Astrocyte of the hippocampus (primary cell): ENCODE measurements at regions not wholly inside any gene's neighbourhood (a gene's known extent, or its start where the extent isn't known, plus 50 kb on each side); places are given as distances from the start of the nearest gene placed in this dataset.

Experiments used
- DNase-seq: peaks from one replicate; pipeline ENCODE4 v3.0.0; 2011; ENCODE audit warnings: low read depth, low spot score

- DNase-seq, result no peak
These were observed 154.9 kb upstream of the ANKRD28 start for GRCh38 chr3:15952543-15953175.

DNA sequence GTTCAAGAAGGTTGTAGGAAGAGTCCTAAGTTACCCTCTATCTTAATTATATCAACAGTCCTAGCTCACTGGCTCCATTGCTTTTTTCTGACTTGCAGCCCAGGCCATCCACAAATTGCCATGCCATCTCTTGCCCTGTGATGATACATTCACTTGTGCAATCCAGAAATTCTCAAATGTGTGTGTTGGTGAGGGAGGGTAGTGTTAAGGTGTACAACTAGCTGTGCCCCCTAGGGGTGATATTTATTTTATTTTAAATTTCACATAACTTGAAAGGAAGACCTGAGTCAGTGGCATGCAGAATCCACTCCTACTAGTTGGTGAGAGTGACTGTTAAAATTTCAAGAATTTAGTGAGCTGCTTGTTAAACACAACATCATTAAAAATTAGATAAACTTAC lies 156.1 kb upstream of the ANKRD28 start:
- DNase-seq, result no peak

GRCh38 chr3:15955968-15956367 lies 158.2 kb upstream of the ANKRD28 start:
- DNase-seq, result no peak

DNA sequence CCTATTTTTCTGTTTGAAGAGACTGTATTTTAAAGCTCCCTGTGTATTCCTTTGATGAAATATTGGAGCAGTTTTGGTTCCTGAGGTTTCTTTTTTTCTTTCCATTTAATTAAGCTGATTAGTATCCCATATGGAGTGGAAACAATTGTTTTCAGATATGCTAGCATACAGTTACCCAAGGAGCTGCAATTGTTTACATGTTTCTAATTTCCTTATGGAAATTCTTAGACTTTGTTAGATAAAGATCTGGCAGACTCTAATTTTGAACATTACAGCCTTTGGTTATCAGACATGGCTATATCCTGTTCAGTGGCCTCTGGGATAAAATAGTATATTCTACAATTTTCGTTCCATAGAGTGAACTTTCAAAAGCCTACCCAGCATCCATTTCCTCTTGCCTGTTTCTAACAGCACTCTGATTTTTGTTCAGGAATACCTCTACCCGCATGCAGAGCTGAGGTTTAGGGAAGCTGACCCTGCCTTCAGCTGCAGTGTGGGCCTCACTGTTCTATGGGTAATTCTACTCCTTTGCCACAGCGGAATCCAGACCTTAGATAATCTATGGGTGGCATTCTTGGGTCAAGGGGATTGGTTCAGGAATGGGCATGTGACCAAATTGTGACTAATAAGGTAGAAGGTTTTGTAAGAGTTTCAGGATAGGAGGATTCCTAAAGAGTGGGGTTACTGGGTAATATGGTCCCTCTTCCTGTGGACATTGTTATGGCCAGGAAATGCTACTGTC lies 161.1 kb upstream of the ANKRD28 start:
- no peak for DNase-seq

- DNase-seq, result no peak
These were observed 161.6 kb upstream of the ANKRD28 start for GRCh38 chr3:15959434-15959811.

GRCh38 chr3:15964605-15965442 lies 167.0 kb upstream of the ANKRD28 start:
- DNase-seq, result peak; percentile 40

GRCh38 chr3:15967577-15967976 lies 169.8 kb upstream of the ANKRD28 start:
- DNase-seq, result no peak

GRCh38 chr3:15969874-15970640 lies 172.3 kb upstream of the ANKRD28 start:
- no peak for DNase-seq

GRCh38 chr3:15973414-15973813 lies 175.6 kb upstream of the ANKRD28 start:
- no peak for DNase-seq

GRCh38 chr3:15973940-15974339 lies 176.2 kb upstream of the ANKRD28 start:
- no peak for DNase-seq

DNA sequence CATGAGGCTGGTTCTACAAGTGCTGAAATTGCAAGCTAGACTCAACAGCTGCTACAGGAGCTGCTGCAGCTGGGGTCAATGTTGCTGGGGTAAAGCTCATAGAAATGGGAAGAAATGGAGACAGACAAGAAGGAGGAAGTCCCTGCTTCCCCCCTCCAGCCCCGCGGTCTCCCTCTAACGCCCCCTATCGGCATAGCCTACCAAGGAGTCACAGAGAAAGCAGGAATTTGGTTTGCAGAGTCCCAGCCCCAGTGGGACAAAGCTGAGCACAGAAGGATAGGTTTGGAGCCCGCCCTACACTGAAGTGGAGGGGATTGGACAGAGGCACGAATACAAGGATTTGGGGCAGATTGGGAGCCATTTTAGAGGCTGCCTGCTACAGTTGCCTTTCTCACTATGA lies 176.9 kb upstream of the ANKRD28 start:
- DNase-seq, result no peak

DNA sequence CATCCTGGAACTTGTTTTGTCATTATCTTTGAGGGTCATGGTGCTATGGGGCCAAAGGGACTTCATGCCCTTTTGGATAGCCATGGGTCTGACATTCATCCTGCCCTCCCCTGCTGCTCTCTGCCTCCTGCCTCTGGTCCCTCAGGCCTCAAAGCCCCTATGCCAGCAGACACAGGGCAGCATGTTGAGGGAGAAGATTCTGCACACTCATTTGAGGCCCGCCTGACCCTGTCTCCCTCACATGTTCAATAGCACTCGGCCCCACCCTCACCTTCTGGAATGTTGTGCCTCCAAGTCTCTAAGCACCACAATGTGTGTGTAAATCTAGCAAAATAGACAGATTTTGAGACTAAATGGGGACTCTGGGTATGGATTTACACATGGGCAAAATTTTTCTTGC lies 178.7 kb upstream of the ANKRD28 start:
- DNase-seq, result no peak

GRCh38 chr3:15977090-15977489 lies 179.3 kb upstream of the ANKRD28 start:
- no peak for DNase-seq

DNA sequence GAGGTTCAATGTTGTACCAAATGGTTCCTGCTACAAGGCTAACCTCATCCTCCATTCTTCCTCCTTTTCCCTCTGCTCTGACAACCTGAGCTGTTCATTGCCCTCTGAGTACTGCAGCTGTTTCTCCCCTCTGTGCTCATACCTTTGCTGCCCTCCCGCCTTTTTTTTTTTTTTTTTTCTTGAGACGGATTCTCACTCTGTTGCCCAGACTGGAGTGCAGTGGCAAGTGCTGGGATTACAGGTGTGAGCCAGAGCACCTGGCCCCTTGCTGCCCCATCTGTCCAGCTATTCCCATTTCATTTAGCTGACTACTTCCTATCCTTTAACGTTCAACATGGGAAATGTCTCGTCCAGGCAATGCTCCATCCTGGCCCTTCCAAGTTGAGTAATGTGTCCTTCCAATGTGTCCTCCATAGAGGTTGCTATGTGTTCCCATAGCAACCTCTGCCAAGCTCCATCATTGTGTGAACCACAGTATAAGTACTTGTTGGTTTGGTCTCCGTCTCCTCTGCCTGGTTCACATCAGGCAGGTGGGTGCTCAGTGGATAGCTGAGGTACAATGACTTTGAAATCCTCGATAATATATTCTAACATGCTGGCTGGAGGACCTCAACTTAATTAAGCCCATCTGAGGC lies 179.9 kb upstream of the ANKRD28 start:
- DNase-seq, result no peak

GRCh38 chr3:15978801-15979200 lies 181.0 kb upstream of the ANKRD28 start:
- DNase-seq, result no peak

GRCh38 chr3:15979495-15979894 lies 181.7 kb upstream of the ANKRD28 start:
- DNase-seq, result peak; percentile 21

DNA sequence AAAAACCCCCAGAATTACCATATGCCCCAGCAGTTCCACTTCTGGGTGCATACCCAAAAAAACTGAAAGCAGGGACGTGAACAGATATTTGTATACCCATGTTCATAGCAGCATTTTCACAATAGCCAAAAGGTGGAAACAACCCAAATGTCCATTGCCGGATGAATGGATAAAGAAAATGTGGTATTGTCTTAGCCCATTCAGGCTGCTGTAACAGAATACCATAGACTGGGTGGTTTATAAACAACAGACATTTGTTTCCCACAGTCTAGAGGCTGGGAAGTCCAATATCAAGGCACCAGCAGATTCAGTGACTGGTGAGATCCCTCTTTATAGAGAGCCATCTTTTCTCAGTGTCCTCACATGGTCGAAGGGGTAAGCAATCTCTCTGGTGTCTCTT lies 182.1 kb upstream of the ANKRD28 start:
- DNase-seq, result no peak

DNA sequence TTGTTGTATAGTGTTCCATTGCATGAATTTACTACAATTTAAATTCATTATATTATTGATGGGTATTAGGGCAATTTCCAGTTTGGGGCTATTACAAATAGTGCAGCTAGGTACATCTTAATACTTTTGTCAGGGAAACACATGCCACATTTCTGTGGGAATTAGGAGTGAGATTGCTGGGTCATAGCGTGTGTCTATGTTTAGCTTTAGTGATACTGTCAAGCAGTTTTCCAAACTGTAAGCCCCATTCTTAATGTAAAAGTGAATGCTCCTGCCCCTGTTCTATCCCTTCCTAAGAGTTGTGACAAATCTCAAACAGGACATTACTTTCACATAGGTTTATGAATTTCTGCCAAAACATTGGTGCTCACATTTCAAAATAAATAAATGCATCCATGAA lies 184.5 kb upstream of the ANKRD28 start:
- no peak for DNase-seq

DNA sequence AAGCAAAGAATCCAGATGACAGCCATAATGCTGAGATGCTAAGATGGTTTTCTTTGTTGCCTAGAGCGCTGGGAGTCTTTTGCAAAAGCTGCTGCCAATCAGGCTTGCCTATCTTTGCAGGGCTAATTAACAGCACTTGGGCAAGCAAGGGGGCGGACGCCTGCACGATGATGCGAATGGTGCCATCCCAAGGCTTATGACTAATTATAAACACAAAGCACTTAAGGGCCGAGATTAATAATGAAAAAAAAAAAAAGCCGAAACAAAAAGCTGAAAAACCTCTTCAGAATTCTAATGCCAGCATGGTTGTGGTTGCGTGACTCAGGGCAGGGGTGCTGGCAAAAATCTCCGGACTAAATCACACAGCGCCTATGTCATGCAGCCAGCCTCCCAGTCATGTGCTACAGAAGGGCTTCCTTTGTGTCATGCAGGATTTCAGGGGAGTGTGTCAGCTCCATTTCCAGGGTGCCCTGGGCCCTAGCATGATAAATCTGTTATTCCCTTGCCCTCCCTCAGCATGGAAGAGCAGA lies 185.0 kb upstream of the ANKRD28 start:
- peak; percentile 96 for DNase-seq

- DNase-seq, result peak; percentile 63
These were observed 185.5 kb upstream of the ANKRD28 start for GRCh38 chr3:15983232-15983631.

GRCh38 chr3:15983693-15984092 lies 185.9 kb upstream of the ANKRD28 start:
- DNase-seq, result no peak
